HG03575 (cell line): ENCODE measurements at regions not wholly inside any gene's neighbourhood (a gene's known extent, or its start where the extent isn't known, plus 50 kb on each side); places are given as distances from the start of the nearest gene placed in this dataset.

ENCODE experiments used
- ATAC-seq: cut with Tn5 transposase; IDR thresholded peaks from one replicate; pipeline ENCODE4 v1.9.1; 2021; ENCODE audit not compliant: unreplicated experiment, insufficient number of reproducible peaks, low FRiP score; ENCODE audit errors: extremely low read depth

DNA sequence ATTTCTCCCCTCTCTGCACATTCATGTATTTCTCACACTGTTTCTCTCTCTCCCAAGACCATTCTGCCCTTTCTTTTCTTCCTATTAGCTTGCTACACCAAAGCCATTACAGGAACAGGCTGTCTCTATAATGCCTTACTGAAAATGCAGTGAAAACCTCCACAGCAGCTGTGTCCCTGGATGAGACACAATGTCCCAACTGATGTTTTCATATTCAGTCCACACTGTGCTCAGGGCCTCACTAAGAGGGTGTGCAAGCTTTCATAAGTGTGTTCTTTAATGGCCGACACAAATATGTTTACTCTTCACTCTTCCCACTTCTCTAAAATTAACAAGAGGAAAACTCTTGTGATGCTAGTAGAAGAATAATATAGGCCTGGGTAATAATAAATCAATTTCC, 163.4 kb downstream of the KCTD12 start:
- no peak for ATAC-seq

DNA sequence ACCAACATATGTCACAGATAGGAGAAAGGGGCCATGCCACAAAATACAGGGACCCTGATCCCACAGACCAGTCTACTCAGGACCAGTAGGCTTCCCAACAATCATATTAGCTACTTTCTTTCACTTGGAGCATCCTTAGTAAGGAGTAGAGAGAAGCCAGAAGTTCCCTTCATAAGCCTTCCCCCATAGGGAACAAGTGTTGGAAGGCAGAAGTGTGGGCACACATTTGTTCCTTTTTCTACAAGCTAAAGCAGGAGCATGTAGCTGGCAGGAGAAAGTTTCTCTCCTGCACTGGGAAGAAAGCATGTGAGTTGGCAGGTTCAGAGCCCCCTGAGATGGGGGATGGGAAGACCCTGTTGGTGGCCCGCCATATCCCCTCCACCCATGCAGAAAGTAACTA, 165.4 kb downstream of the KCTD12 start:
- ATAC-seq: no peak

GRCh38 chr13:76720416-76720815, 165.8 kb downstream of the KCTD12 start:
- no peak for ATAC-seq

DNA sequence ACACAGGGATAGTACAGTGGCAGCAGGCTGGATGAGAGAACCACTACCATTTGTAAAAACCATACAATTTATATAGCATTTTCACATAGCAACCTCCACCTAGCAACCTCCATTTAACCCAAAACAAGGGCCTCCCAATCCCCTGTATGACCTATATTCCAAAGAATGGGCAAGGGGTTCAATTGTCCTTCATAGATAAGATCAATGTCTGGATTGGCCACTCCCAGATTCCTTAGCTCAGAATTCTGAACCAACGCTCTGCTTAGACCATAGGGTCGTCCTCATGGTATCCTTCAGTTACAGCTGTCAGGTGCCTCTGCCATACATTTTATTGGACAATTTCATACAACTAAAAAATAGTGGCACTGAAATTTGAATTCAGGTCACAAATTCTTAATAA, 166.2 kb downstream of the KCTD12 start:
- no peak for ATAC-seq

GRCh38 chr13:76717092-76717491, 169.1 kb downstream of the KCTD12 start:
- ATAC-seq: no peak

DNA sequence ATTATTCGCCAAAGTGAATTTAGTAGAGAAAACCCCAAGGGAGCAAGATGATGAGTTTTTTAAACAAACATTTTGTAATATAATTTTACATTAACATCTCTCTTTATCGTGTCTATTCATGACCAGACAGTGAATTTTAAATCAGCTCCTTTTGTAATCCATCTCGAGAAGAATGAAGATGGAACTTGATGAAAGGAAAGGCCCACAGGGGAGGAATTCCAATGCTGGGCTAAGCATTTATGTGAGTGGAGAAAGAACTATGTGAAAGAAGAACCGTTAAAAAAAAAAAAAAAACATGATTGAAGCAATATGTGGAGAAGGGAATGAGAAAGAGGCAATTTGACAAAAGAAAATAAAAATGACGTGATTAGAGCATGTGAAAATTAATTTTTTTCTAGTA, 170.6 kb downstream of the KCTD12 start:
- no peak for ATAC-seq

GRCh38 chr13:76715075-76715474, 171.1 kb downstream of the KCTD12 start:
- no peak for ATAC-seq

DNA sequence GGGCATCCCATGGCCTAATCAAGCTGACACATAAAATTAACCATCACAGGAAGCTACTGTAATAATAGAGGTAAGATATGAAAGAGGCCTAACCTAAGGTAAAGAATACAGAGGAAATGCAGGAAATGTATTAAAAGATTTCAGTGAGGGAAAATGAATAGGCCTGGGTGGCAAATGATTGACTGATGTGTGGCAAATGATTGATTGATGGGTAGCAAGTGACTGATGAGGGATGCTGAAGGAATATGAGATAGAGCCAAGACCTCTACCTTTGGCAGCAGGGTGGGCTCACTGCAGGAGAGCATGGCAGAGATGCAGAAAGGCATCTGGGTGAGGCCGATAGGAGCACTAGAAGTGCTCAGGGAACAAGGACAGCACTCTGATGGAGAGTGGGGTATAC, 172.9 kb downstream of the KCTD12 start:
- no peak for ATAC-seq

DNA sequence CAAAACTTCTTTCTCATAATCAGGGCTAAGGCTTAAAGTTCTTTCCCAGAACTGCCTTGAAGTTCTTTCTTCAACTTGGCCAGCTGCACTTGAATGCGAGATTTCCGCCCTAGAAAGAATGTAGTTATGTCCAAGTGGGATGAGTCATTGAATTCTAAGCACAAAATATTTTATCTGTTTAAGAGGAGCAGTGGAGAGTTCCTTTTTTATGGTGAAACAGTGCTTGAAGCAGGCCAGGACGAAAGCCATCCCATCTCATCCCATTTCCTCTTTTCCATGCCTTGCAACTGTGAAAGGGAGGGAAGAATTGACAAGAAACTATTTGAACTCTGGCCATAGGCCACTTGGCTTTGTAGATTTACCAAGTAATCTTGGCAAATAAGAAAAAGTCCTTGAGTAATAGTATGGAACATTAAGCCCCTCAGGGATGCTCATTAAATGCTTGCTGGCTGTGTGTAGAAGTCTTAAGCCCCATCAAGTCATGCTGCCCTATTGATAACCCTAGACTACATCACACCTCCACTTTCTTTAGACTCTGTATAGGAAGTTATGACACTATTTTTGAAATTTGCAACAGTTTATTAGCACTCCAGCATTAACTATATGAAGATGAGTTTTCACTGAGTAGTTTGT, 174.5 kb downstream of the KCTD12 start:
- no peak for ATAC-seq

DNA sequence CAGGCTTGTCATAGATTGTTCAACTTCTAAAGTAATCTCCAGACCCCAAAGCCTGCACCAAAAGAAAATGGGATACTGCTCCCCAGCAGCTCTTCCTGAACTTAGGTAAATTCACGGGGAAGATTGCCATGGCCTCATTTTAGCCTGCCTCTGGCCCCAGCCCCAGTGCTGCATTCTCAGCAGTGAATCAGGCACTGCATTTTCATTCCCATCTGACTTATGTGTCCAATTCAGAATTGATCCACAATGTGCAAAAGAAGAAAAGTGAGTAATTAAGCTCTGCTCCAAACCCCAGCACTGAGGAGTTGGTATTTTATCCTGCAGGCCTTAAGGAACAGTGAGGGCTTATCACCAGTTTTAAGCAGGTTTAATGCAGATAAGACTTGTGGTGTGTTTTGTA, 176.4 kb downstream of the KCTD12 start:
- no peak for ATAC-seq

- ATAC-seq: no peak
Measured at GRCh38 chr13:76708138-76708688, 178.0 kb downstream of the KCTD12 start.

DNA sequence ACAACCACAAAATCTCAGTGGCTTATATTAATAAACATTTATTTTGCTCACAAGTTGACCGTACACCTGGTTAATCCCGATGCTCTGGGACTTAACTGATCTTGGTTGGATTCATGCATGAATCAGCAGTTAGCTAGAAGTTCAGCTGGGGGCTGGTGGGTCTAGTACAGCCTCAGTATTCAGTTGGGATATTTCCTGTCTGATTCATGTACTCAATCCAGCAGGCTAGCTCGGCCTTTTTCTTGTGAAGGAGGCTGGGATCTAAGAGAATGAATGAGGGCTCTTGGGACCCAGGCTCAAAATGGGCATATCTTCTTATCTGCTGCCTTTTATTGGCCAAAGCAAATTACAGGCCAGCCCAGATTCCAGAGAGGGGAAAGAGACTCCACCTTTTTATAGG, 178.8 kb downstream of the KCTD12 start:
- ATAC-seq: no peak

- no peak for ATAC-seq
Measured at GRCh38 chr13:76703621-76704288, 182.4 kb downstream of the KCTD12 start.

DNA sequence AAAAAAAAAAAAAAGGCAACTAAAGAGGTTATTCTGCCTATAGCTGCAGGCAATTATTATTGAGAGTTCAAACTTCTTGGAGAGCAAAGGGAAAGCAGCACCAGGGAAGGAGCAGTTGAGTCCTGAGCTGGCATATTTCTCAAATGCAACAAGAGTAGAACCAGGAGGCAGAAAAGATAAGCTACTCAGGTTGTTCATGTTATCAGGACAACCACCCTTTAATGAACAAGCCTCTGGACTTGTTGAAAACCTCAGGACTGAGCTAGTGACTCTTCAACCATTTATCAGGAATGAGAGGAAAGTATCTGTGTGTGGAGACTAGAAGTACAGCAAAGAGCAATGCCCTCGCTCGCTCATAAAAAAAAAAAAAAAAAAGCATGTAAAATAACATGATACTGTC, 183.0 kb downstream of the KCTD12 start:
- no peak for ATAC-seq

DNA sequence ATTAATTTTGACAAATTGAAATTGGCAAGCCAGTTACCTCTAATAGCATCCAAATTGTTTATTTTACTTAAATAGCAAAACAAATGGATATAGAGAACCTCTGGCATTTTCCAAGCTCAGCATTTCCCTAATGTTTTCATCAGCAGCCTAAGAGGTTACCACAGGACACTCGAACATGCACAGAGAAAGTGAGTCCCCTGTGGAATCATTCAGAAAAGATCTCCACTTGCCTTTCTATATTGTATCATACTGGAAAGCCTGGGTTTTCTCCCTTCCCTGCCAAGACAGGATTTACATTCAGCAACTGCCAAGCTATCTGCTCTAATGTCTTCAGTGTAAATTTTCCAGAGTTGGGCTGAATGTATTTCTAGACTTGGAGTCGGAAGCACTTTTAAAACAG, 188.9 kb downstream of the KCTD12 start:
- ATAC-seq: no peak

DNA sequence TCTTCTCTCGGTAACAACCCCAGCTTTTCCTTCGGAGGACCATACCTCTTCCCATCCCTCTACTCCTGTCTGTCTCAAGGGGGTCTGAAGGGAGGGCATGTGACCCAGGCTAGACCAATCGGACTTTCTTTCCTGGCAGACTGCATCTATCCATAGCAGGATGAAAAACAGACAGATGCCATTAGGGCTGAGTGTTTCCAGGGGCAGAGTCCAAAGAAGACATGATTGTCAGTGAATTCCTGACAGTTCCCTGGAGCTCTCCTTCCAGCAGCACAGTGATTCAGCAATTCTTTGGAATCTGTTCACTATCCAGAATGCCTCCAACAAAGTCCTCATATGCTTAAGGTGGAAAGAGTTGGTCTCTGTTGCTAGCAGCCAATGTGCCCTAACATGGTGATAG, 189.8 kb downstream of the KCTD12 start:
- no peak for ATAC-seq

GRCh38 chr13:76693086-76693485, 193.1 kb downstream of the KCTD12 start:
- ATAC-seq: no peak

- no peak for ATAC-seq
Measured at GRCh38 chr13:76692346-76692745, 193.9 kb downstream of the KCTD12 start.

DNA sequence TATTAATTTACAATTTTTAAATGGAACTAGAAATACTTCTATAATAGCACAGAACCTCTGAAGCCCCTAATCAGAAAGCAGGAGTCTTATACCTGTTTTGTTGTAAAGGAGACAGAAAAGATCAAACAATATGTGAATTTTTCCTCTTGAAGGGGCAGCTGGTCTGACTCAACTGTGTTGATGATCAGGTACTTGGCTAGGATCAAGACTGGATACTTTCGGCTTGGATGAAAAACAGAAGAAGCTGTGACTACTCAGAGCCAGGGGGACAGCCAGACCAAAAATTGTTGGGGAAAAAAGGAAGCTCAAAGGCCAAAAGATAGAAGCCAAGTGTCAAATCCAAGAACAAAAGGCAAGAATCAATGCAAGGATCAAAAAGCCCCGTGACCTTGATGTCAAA, 195.6 kb downstream of the KCTD12 start:
- no peak for ATAC-seq

DNA sequence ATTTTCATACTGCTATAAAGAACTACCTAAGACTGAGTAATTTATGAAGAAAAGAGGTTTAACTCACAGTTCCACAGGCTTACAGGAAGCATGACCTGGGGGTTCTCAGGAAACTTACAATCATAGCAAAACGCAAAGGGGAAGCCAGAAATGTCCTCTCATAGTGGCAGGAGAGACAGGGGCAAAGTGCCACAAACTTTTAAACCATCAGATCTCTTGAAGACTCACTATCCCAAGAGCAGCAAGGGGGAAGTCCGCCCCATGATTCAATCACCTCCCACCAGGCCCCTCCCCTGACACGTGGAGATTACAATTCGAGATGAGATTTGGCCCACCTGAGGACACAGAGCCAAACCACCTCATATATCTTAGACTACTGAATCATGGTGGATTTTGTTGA, 198.7 kb downstream of the KCTD12 start:
- no peak for ATAC-seq

DNA sequence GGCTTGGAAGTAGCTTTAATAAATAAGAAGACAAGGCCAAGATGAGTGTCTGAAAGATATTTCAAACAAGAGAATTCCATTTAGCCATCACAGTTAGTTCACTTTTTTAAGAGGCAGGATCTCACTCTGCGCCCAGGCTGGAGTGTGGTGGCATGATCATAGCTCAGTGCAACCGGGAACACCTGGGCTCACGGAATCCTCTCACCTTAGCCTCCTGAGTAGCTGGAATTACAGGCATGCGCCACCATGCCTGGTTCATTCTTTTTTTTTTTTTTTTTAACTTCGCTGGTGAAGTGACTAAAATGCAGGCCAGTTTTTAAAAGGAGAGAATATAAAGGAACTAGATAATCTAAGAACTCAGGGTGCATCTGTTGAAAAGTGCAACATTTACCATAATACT, 200.3 kb downstream of the KCTD12 start:
- ATAC-seq: no peak
